ENCODE measurements at regions not wholly inside any gene's neighbourhood (a gene's known extent, or its start where the extent isn't known, plus 50 kb on each side); places are given as distances from the start of the nearest gene placed in this dataset.
A peak's percentile ranks its signal among the peaks of the same experiment; 100 is the strongest.

- no peak overlapping the region for H3K4me3 ChIP-seq (replicated peaks in 1 of 2; ENCODE audit: low read depth in 2 of 2, low read length in 2 of 2)
- no peak for DNase-seq (ENCODE audit: low read depth in 2 of 2)
- no peak for TF ChIP-seq CTCF (IDR thresholded peaks at IDR 0.05; ENCODE audit: low read depth, low read length)
Observed at GRCh38 chr13:39946769-39947168, 291.3 kb downstream of the COG6 start.

GRCh38 chr13:39951301-39951700 is 295.8 kb downstream of the COG6 start:
- H3K4me3 ChIP-seq (replicated peaks in 1 of 2; ENCODE audit: low read depth in 2 of 2, low read length in 2 of 2): no peak overlapping the region
- TF ChIP-seq CTCF (IDR thresholded peaks at IDR 0.05; ENCODE audit: low read depth, low read length): no peak
- no peak for DNase-seq (ENCODE audit: low read depth in 2 of 2)

- no peak for TF ChIP-seq CTCF (IDR thresholded peaks at IDR 0.05; ENCODE audit: low read depth, low read length)
- H3K4me3 ChIP-seq (replicated peaks in 1 of 2; ENCODE audit: low read depth in 2 of 2, low read length in 2 of 2): no peak overlapping the region
- DNase-seq (ENCODE audit: low read depth in 2 of 2): peak; percentile 74 to 82
Observed at GRCh38 chr13:39952249-39953233, 297.1 kb downstream of the COG6 start.

- no peak for DNase-seq (ENCODE audit: low read depth in 2 of 2)
- no peak overlapping the region for H3K4me3 ChIP-seq (replicated peaks in 1 of 2; ENCODE audit: low read depth in 2 of 2, low read length in 2 of 2)
- TF ChIP-seq CTCF (IDR thresholded peaks at IDR 0.05; ENCODE audit: low read depth, low read length): no peak
Observed at GRCh38 chr13:39954476-39954875, 299.0 kb downstream of the COG6 start.

- DNase-seq (ENCODE audit: low read depth in 2 of 2): no peak
- H3K4me3 ChIP-seq (replicated peaks in 1 of 2; ENCODE audit: low read depth in 2 of 2, low read length in 2 of 2): no peak overlapping the region
- no peak for TF ChIP-seq CTCF (IDR thresholded peaks at IDR 0.05; ENCODE audit: low read depth, low read length)
Observed at GRCh38 chr13:39955560-39955959, 300.1 kb downstream of the COG6 start.

GRCh38 chr13:39956036-39956435 is 300.6 kb downstream of the COG6 start:
- no peak for DNase-seq (ENCODE audit: low read depth in 2 of 2)
- no peak for TF ChIP-seq CTCF (IDR thresholded peaks at IDR 0.05; ENCODE audit: low read depth, low read length)
- no peak overlapping the region for H3K4me3 ChIP-seq (replicated peaks in 1 of 2; ENCODE audit: low read depth in 2 of 2, low read length in 2 of 2)

Measured in cardiac fibroblast (primary cell).